Activated naive CD8-positive, alpha-beta T cell treated with anti-CD3 and anti-CD28 coated beads for 36 hours (primary cell): ENCODE measurements at regions not wholly inside any gene's neighbourhood (a gene's known extent, or its start where the extent isn't known, plus 50 kb on each side); places are given as distances from the start of the nearest gene placed in this dataset.

Experiments used
- DNase-seq: peaks from one replicate; pipeline ENCODE4 v3.0.0; 2021
- H3K27ac Mint-ChIP-seq: one replicate; pipeline ENCODE4 v1.8.0; 2022; ENCODE audit warnings: mild to moderate bottlenecking, moderate library complexity, mixed read lengths
- H3K27me3 Mint-ChIP-seq: one replicate; pipeline ENCODE4 v1.8.0; 2022; ENCODE audit warnings: mild to moderate bottlenecking, mixed read lengths
- H3K36me3 Mint-ChIP-seq: one replicate; pipeline ENCODE4 v1.8.0; 2021; ENCODE audit warnings: mild to moderate bottlenecking, mixed read lengths
- H3K4me1 Mint-ChIP-seq: one replicate; pipeline ENCODE4 v1.8.0; 2021; ENCODE audit warnings: mixed read lengths
- H3K4me3 Mint-ChIP-seq: one replicate; pipeline ENCODE4 v1.8.0; 2022; ENCODE audit warnings: mild to moderate bottlenecking, moderate library complexity, mixed read lengths
- H3K9me3 Mint-ChIP-seq: one replicate; pipeline ENCODE4 v1.8.0; 2022; ENCODE audit warnings: mixed read lengths

DNA sequence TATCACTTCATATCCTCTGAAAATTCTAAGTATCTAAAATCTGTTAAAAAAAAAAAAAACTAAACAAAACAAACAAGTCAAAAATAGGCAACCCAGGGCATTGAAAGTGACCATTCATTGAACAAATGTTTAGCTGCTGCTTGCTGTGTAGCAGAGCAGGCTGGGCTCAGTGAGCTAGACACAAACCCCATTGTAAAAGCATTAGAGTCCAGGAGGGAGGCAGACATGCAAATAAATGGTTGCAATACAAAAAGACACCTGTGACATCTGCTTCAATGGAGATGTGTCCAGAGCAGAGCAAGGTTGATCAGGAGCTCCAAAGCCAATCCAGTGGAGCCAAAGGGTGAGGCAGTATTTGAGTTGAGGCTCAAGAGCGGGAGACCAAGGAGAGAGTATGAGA is 267.3 kb upstream of the GATB start:
- Mint-ChIP-seq H3K4me3 (no peak overlapping the region), H3K27me3 (no peaks in the 10 kb centered on the region), H3K4me1 (no peaks in the 10 kb centered on the region), H3K27ac (no peak overlapping the region), H3K36me3 (no peaks in the 10 kb centered on the region), H3K9me3 (no peaks in the 10 kb centered on the region)
- no peak for DNase-seq

DNA sequence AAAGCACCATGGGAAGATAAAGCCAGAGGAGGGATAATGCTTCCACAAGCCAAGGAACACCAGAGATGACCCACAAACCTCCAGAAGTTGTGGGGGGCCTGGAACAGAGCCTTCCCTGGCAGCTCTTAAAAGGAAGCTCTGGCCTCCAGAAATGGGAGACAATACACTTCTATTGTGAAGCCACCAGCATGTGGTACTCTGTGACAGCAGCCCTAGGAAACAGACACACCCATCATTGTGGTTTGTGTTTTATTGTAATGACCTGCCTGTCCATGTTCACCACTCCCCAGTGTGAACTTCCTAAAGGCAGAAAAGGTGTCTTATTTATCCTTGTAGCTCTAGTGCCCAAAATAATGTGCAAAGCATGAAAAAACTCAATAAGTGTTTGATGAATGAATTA is 264.1 kb upstream of the GATB start:
- no peak overlapping the region for H3K27ac Mint-ChIP-seq

DNA sequence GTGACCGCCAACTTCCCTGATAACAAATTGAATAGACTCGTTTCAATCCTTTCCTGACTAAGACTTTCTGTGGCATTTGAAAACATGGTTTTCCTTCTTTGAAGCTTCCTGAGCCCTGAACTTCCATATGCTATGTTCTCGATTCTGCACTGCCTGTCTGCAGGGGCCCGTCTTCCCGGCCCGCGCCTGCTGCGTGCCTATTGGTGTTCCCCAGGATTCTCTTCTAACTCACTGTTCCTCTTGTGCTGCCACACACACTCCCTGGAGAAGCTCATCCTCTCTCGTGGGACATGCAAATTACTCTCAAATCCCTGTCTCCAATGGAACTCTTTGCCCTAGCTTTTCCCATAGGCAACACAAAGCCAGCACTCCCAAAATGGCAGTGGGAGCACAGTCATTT is 262.9 kb upstream of the GATB start:
- H3K4me1 Mint-ChIP-seq: no peaks in the 10 kb centered on the region
- H3K27me3 Mint-ChIP-seq: no peaks in the 10 kb centered on the region
- no peaks in the 10 kb centered on the region for H3K36me3 Mint-ChIP-seq
- H3K27ac Mint-ChIP-seq: no peak overlapping the region
- H3K4me3 Mint-ChIP-seq: no peak overlapping the region
- no peak for DNase-seq
- H3K9me3 Mint-ChIP-seq: no peaks in the 10 kb centered on the region

More for the DNA sequence above, 264.1 kb upstream of the GATB start:
- H3K4me3 Mint-ChIP-seq: no peak overlapping the region
- no peaks in the 10 kb centered on the region for H3K36me3 Mint-ChIP-seq
- H3K27me3 Mint-ChIP-seq: no peaks in the 10 kb centered on the region
- H3K4me1 Mint-ChIP-seq: no peaks in the 10 kb centered on the region
- DNase-seq: no peak
- H3K9me3 Mint-ChIP-seq: no peaks in the 10 kb centered on the region

DNA sequence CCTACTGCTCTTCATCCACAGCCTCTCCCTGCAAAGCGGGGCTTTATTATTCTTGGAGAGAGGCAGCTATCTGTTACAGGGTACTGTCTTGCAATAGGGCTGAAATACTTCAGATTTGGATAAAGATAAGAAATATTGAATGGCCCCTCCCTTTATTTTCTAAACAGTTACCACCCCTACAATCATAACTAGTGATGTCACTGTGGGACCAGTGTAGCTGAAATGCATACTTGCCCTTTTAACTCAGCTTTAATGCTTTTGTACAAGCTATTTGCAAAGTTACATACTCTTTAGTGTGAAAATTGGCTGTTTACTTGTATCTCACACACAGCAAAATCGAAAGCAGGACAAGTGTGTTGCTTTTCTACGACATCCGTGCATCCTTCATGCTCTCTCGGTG is 261.7 kb upstream of the GATB start:
- Mint-ChIP-seq H3K4me3 (no peak overlapping the region), H3K36me3 (no peaks in the 10 kb centered on the region), H3K27me3 (no peaks in the 10 kb centered on the region), H3K4me1 (peaks cover 2% of the 10 kb centered on the region), H3K27ac (no peak overlapping the region), H3K9me3 (no peaks in the 10 kb centered on the region)
- DNase-seq: no peak

DNA sequence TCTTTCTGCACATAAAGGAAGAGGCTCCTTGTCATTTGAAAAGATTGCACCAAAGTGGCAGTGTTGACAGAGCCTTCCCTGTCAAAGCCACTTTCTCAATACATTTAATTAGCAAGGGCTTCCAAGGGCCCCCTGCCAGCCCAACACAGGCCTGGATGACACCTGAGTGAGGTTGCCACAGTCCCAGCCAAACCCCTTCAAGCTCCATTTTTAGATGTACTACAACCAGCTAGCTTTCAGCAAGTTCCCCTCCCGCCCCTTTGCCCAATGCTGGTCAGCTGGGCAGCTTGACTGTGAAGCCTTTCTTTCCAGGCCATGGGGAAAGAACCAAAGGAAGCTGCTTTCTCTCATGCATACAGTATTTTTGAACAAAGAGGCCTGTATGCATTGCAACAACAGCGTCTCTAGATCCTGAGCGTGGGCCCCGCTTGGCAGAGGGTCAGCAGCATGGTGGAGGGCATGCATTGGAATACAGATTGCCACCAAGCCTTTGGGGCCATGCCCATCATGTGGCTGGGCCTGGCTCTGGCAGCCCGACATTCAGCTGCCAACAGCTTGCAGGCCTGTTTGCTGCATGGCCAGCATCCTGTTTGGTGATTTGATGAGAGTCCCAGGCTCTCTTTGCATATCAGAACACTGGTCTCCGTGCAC is 261.1 kb upstream of the GATB start:
- H3K27ac Mint-ChIP-seq: no peak overlapping the region
- H3K9me3 Mint-ChIP-seq: no peaks in the 10 kb centered on the region
- H3K4me1 Mint-ChIP-seq: peaks cover 2% of the 10 kb centered on the region
- H3K4me3 Mint-ChIP-seq: no peak overlapping the region
- H3K27me3 Mint-ChIP-seq: no peaks in the 10 kb centered on the region
- no peak for DNase-seq
- no peaks in the 10 kb centered on the region for H3K36me3 Mint-ChIP-seq

DNA sequence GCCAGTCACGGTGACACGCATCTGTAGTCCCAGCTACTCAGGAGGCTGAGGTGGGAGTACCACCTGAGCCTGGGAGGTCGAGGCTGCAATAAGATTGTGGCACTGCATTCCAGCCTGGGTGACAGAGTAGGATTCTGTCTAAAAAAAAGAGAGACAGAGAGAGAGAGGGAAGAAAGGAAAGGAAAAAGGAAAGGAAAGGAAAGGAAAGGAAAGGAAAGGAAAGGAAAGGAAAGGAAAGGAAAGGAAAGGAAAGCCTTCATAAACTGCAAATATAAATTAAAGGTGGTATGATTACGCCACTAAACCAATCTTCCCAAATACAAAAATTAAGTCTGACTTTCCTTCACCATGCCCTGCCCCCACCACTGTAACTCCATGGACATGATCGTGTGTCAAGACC is 259.3 kb upstream of the GATB start:
- Mint-ChIP-seq H3K4me1 (peaks cover 3% of the 10 kb centered on the region), H3K27me3 (no peaks in the 10 kb centered on the region), H3K27ac (no peak overlapping the region), H3K4me3 (no peak overlapping the region), H3K36me3 (no peaks in the 10 kb centered on the region), H3K9me3 (no peaks in the 10 kb centered on the region)
- no peak for DNase-seq

DNA sequence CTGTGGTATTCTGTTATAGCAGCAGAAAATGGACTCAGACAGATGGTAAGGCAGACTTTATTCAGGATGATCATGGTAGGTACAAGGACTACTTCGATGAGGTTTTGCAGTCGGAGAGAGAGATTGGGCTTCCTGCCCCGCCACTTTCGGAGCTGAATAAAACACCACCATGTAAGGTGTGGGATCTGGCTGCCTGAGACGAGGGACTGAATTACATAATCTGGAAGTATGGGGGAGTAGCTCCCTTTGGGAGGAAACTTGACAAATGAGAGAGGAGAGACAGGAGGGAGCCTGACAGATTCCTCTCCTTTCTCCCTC is 255.5 kb upstream of the GATB start:
- Mint-ChIP-seq H3K27ac (no peak overlapping the region), H3K9me3 (no peaks in the 10 kb centered on the region), H3K4me1 (peaks cover 17% of the 10 kb centered on the region), H3K36me3 (no peaks in the 10 kb centered on the region), H3K27me3 (no peaks in the 10 kb centered on the region), H3K4me3 (no peak overlapping the region)
- DNase-seq: no peak

DNA sequence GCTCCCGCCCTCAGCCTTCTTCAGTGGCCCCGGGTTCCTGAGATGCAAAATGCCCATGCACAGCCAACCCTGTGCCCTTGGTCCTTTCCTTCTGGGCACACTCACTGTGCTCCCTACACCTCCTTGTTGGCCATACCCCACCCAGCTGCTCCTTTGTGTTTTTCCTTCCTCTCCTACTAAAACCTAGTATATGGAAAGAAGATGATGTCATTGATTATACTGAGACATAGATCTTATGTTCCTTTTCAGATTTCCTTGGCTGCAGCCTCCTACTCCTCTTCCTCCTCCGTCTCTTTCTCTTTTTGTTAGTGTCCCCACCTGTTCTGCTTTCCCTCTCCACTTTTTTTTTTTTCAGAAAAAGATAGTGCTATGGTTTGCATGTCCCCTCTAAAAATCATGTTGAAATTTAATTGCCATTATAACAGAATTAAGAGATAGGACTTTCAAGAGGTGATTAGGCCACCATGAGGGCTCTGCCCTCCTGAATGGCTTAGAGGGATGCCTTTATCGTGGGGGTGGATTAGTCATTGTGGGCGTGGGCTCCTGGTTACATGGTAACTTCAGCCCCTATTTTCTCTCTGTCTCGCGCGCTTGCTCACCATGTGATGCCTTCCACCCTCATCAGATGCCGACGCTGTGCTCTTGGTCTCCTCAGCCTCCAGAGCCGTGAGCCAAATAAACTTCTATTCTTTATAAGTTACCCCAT is 254.9 kb upstream of the GATB start:
- Mint-ChIP-seq H3K4me3 (no peak overlapping the region), H3K4me1 (peaks cover 20% of the 10 kb centered on the region), H3K27me3 (no peaks in the 10 kb centered on the region), H3K36me3 (no peaks in the 10 kb centered on the region), H3K9me3 (no peaks in the 10 kb centered on the region), H3K27ac (no peak overlapping the region)
- DNase-seq: no peak

DNA sequence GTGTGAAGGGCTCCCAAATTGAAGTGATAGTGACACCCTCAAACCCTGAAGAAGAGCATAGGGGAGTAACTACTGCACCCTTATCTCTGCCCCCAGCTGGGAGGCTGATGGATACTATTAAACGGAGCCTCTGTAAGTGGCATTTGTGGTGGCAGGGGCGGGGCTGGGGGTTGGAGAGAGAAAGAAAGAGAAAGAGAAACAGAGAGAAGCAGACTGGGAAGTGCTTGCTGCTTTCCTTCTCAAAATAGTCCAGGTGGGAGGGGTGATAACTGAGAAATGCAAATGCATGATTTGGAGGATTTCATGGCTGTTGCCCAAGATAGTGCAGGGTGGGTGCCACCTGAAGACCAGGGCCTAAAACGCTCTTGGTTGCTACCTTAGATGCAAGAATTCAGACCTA is 253.5 kb upstream of the GATB start:
- H3K36me3 Mint-ChIP-seq: no peaks in the 10 kb centered on the region
- H3K4me3 Mint-ChIP-seq: no peak overlapping the region
- no peaks in the 10 kb centered on the region for H3K9me3 Mint-ChIP-seq
- peak; percentile 52 for DNase-seq
- peaks cover 27% of the 10 kb centered on the region for H3K4me1 Mint-ChIP-seq
- H3K27ac Mint-ChIP-seq: no peak overlapping the region
- no peaks in the 10 kb centered on the region for H3K27me3 Mint-ChIP-seq

DNA sequence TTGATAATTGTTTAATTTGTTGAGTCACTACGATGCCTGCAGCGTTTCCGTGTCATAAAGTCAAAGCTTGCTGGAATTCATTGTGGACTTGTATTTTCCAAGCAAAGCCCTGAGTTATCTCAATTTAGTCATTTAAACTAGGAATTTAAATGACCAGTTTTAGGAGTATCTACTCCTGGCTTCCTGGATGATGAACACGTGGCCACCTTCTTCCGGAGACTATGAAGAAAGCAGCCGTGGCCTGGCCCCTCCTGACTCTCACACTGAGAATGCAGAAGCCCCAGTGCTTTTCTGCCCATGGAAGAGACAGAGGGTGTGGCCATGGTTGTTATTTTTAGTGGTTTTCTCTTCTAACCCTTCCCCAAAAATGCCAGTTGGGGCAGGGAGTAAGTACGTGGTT is 250.7 kb upstream of the GATB start:
- Mint-ChIP-seq H3K4me1 (peaks cover 25% of the 10 kb centered on the region), H3K4me3 (no peak overlapping the region), H3K27ac (no peak overlapping the region), H3K36me3 (no peaks in the 10 kb centered on the region), H3K27me3 (no peaks in the 10 kb centered on the region), H3K9me3 (peaks cover 2% of the 10 kb centered on the region)
- DNase-seq: no peak

DNA sequence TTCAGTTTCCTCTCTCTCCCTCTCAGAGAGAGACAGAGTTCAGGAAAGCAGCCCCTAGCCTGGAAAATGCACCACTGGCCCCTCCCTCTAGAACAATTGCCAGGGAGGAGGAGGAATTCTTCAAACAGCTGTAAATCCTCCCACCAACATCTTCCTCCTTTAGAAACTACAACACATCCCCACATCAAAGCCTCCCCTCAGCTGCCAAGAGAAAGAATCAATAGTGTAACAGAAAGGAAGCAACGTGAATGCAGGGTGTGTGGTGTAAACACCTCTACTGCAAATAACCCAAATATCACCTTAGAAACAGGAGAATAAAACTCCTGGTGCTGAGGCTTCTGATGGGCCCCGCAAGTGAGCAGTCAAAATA is 249.9 kb upstream of the GATB start:
- Mint-ChIP-seq H3K36me3 (no peaks in the 10 kb centered on the region), H3K27me3 (no peaks in the 10 kb centered on the region), H3K4me1 (peaks cover 24% of the 10 kb centered on the region), H3K4me3 (no peak overlapping the region), H3K9me3 (peaks cover 2% of the 10 kb centered on the region), H3K27ac (no peak overlapping the region)
- no peak for DNase-seq

DNA sequence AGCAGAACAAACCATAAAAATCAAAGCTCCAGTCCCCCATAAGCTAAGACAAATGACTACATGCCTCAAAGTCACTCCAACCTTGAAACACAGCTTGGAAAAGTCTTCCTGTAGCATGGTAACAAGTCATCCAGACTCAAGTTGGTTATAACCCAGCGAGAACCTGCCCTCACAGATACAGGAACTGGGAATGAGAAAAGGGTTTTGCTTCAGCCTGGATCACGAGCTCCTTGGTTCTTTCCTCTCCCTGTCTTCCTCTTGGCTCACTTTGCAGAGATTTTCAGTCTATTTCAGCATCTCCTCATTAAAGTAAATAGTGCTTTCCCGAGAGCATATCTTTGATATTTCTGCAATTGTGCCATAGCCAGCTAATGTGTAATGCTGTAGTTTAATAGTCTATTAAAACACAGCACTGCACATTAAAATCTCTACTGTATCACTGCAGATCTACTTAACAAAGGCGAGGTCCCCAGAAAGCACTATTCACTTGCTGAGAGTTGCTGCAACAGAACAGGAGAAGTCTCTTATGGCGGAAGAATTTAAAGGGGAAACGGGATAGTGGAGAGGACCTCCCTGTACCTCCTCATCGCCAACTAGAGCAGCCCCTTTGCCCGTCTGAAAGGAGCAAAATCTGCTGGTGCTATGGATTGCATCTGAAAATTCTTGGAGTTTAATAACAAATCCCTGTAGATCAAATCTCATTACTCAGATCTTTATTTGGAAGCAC is 249.3 kb upstream of the GATB start:
- no peaks in the 10 kb centered on the region for H3K36me3 Mint-ChIP-seq
- no peak overlapping the region for H3K27ac Mint-ChIP-seq
- H3K27me3 Mint-ChIP-seq: no peaks in the 10 kb centered on the region
- peaks cover 24% of the 10 kb centered on the region for H3K4me1 Mint-ChIP-seq
- H3K9me3 Mint-ChIP-seq: peaks cover 2% of the 10 kb centered on the region
- no peak for DNase-seq
- H3K4me3 Mint-ChIP-seq: no peak overlapping the region

DNA sequence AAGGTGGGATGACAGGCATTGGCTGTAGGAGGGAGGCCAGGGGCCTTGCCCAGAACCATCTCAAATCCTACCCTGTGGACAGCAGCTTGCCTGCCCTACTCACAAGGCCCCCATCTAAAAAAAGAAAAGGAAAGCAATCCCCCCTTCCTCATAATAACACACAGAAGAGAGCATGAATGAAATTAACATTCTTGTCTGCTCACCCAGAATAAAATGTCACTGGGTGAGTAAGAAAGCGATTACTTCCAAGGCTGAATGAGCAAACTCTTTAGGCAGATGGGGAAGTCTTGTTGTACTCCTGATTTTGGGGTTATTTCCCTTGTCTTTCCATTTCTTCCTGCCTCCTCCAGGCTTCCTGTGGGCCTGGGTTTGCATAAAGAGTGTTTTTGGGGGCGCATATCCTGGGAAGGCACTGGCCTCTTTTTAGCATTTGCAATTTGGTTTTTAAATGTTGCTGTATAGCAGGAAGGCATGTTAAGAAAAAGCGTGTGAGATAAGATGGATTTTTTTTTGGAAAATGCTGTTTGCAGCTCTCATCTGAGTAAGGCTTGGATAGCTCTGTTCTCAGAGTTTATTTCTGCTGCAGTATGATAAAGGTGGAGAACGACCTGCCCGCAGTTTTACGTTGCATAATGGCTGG is 248.3 kb upstream of the GATB start:
- Mint-ChIP-seq H3K27ac (no peak overlapping the region), H3K9me3 (peaks cover 2% of the 10 kb centered on the region), H3K36me3 (no peaks in the 10 kb centered on the region)

DNA sequence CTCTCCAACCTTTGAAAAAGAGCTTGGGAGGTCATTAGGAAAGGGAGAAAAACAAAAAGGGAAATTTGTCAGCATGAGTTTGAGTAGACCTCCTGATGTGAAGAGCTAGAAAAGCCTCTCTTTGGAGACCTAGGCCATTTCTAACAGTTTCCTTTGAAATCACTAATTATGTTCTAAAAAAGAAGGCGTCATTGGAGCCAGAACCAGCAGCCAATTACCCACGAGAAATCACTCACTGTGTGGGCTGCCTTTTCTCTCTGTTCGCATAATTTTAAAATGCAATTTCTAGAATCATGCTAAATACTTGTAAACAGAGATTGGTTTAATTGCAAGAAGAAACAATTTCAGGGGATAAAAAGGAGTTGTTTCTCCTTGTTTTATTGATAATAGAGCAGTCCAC is 246.3 kb upstream of the GATB start:
- Mint-ChIP-seq H3K36me3 (no peaks in the 10 kb centered on the region), H3K4me3 (no peak overlapping the region), H3K27me3 (no peaks in the 10 kb centered on the region), H3K4me1 (peaks cover 21% of the 10 kb centered on the region), H3K9me3 (peaks cover 2% of the 10 kb centered on the region), H3K27ac (no peak overlapping the region)
- DNase-seq: no peak

More for the DNA sequence above, 248.3 kb upstream of the GATB start:
- H3K4me3 Mint-ChIP-seq: no peak overlapping the region
- H3K27me3 Mint-ChIP-seq: no peaks in the 10 kb centered on the region
- DNase-seq: no peak
- H3K4me1 Mint-ChIP-seq: peaks cover 18% of the 10 kb centered on the region

DNA sequence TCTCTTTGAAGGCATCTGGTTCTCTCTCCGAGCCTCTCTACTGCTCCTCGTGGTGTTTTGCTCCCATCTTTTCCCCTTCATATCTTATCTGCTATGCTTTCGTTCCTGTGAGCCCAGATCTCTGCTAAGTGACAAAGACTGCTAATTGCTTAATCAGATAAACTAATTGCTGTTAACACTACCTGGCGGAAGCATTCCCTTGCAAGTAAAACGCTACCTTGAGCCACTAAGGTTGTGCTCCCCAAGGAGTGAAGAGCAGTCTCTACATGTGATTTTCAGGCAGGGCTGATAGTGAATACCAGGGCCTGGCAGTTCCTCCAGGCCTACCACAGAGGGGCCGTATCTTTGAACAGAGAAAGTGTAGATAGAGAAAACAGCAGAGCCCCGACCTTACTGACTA is 244.0 kb upstream of the GATB start:
- H3K27me3 Mint-ChIP-seq: no peaks in the 10 kb centered on the region

More for the DNA sequence above, 244.0 kb upstream of the GATB start:
- Mint-ChIP-seq H3K36me3 (no peaks in the 10 kb centered on the region), H3K4me1 (peaks cover 9% of the 10 kb centered on the region), H3K27ac (no peak overlapping the region), H3K4me3 (no peak overlapping the region), H3K9me3 (peaks cover 2% of the 10 kb centered on the region)
- no peak for DNase-seq
